Stimulated activated CD4-positive, alpha-beta T cell treated with anti-CD3 and anti-CD28 coated beads, Interleukin-4, amount 100 ng/mL, for 24 hours (primary cell): ENCODE measurements at regions not wholly inside any gene's neighbourhood (a gene's known extent, or its start where the extent isn't known, plus 50 kb on each side); places are given as distances from the start of the nearest gene placed in this dataset.

Experiments
- DNase-seq: peaks from one replicate; pipeline ENCODE4 v3.0.0-alpha.2; 2020

DNA sequence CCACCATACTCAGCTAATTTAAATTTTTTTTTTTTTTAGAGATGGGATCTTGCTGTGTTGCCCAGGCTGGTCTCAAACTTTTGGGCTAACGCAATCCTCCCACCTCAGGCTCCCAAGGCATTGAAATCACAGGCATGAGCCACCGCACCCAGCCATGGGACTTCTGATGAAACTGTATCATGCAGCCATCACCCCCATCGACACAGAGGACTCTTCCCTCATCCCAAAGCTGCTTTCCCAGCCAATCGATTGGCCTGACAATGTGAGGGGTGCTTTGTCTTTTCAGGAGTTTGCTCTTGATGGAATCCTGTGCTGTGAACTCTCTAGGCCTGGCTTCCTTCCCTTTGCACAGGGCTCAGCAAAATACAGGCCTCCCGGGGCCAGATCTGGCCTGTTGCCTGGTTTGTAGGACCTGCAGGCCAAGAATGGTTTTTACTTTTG lies 59.6 kb upstream of the NCOR2 start:
- DNase-seq, result no peak

DNA sequence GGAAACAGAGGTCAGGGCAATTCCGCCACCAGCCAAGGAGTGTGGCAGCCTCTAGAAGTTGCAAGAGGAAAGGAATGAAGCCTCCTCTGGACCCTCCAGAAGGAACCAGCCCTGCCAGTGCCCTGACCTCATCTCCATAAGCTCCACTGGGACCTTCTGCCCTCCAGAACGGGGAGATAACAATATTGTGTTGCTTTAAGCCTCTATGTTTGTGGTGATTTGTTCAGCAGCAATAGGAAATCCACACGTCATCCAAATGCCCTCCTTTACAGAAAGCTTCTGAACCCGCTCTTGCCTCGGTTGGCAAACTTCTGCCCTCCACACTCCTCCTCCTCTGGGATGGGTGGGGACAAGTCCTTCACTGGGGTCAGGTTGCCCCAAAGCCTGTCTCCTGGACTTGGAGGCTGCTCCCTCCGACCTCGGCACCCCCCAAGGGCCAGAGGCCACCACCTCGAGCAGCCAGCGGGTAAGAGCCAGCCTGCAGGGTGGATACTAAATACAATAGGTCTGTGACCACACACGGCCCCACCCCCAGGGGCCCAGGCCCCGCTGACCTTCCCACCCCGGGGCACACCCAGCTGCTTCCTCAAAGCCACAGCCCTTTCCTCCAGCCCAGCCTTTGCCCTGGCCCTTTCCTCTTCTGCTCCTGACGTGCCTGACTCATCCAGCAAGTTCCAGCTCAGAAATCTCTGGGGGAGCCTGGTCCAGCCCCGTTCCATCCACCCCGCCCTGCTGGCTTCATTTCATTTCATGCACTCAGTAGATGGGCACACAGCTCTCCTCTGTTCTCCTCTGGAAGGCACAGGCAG lies 58.7 kb upstream of the NCOR2 start:
- DNase-seq, result no peak

DNA sequence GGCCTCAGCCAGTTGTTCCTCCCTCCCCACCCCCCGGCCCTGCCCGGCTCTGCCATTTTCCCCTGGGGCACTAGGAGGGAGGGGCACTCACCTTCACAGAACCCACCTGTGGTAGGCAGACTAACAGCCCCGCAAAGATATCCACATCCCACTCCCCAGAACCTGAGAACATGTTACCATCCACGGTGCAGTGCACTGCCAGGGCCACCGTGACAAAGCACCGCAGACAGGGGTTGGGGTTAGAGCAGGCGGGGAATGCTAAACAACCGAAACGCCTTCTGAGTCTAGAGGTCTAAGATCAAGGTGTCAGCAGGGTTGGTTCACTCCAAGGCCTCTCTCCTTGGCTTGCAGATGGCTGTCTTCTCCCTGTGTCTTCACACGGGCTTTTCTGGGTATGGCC lies 57.4 kb upstream of the NCOR2 start:
- no peak for DNase-seq

DNA sequence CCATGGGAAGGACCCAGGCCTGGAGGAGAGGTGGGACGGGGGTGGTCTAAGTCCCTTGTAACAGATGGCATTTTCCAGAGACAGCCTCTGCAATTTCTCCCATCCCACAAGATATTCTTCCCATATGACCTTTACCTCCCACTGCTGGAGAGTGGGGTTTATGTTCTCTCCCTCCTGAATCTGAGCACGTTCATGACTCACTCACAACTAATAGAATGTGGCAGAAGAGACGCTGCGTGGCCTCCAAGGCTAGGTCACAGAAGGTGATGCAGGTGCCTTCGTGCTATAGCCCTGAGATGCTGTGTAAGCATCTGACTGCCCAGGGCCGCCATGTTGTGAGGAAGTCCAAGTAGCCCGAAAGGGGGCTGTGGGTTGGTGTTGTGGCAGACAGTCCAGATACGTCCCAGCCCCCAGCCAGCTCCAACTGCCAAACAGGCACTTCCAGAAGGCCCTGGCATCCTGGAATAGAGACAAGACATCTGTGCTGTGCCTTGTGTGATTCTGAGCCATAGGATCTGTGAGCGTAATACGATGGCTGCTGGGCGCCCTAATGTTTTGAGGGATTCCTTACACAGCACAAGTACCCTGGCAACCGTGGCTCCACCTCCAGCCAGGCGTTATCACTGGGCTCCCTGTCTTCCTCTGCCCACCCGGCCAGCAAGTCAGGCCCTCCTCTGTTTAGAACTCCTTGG lies 56.1 kb upstream of the NCOR2 start:
- no peak for DNase-seq

DNA sequence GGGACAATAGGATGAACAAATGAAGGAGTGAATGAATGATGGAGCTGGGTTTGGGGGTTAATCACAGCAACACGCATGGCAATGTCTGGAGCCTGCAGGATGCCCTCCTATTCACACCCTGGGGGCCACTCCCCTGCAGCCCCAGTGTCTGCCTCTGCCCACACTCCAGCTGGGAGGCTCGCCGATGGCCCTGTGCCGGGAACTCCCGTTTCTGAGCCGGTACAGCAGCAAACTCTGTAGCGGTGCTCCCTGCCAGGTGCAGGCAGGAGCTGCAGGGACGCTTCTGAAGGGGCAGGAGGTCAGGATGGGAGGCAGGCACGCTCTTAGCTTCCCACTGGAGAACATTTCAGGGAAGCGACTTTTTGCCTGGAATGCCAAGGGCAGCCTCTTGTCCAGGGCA lies 55.4 kb upstream of the NCOR2 start:
- DNase-seq, result no peak

DNA sequence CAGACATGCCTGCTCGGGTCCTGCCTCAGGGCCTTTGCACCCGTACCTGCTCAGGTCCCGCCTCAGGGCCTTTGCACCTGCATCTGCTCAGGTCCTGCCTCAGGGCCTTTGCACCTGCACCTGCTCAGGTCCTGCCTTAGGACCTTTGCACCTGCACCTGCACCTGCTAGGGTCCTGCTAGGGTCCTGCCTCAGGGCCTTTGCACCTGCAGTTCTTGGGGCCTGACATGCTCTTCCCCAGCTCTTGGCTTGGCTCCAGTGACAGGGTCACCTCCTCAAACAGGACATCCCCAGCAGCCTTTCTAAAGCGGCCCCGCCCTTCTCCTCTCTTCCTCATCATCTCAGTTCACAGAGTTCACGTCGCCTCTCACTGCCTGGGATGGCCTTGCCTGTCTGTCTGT lies 54.9 kb upstream of the NCOR2 start:
- DNase-seq, result no peak

DNA sequence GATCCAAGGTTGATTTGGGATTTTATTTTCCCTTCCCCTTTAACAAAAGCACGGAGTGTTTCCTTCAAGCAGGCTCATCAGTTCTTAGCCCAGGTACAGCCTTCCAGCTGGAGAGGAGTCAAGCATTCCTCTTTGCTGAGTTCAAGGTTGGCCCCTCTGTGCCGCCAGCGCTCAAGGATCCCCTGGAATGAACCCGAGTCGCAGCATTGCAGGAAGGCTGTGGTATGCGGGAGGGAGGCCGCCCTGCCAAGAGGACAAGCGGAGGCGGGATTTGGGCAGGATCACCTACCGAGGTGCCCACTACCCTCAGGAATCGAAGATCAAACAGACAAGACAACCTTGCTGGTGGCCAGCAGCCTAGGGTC lies 53.9 kb upstream of the NCOR2 start:
- DNase-seq, result no peak

DNA sequence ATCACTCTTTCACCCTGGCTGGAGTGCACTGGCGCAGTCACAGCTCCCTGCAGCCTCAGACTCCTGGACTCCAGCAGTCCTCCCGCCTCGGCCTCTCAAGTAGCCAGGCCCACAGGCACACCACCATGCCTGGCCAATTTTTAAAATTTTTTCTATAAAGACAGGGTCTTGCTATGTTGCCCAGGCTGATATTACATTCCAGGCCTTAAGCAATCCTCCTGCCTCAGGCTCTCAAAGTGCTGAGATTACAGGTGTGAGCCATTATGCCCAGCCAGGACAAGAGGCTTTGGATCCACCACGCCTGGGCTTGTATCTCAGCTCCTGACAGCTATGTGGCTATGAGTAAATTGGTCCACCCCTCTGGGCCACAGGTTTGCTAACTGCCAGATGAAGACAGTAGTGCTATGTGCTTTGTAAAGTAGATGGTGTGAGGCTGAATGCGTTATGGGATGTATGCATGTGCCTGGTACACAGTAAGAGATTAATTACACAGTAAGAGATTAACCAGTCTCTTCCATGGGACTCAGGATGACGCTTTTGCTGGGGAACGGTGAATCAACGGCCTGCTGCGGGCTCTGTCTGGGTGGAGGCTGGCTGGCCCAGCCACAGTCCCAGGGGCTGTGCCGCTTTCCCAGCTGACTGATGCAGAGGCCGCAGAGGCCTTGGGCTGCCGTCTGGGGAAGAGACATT lies 53.3 kb upstream of the NCOR2 start:
- DNase-seq, result no peak

DNA sequence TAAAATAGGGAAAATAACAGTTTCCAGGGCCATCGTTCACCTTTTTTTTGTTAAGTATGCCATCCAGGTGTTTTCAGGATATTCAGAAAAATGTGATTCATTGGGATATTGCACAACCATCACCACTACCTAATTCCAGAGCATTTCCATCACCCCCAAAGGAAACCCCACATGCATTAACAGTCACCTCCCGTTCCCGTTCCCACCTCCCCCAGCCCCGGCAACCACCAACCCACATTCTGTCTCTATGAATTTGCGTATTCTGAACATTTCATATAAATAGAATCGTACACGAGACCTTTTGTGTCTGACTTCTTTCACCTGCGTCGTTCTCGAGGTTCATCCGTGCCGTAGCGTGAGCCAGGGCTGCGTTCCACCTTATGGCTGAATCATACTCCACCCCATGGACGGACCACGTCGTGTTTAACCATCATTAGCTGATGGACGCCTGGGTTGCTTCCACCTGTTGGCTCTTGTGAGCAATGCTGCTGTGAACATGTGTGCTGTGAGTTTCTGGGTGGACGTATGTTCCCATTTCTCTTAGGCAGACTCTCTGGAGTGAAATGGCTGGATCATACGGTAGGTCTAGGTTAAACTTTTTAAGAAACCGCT lies 51.0 kb upstream of the NCOR2 start:
- DNase-seq, result no peak

DNA sequence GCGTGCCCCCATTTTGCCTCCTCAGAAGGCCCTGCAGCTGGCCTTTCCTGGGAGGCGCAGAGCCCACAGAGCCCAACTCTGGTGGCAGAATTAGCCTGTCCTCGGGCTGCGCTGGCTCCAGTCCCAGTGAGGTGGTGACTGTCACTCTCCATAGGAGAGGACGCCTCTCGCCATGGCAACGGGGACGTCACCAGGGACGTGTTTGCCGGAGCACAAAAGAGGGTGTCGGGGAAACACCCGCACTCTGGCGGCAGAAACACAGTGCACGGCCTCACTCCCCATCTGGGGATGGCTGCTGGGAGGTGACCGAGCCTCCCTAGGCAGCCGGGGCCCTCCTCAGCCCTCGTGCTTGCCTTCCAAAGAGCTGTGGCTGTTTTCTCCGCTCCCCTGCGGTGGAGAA lies 50.2 kb upstream of the NCOR2 start:
- no peak for DNase-seq
